IMR-90 (cell line): ENCODE measurements at regions not wholly inside any gene's neighbourhood (a gene's known extent, or its start where the extent isn't known, plus 50 kb on each side); places are given as distances from the start of the nearest gene placed in this dataset.

Experiments
- ATAC-seq: fragments of 200-7000 bp; cut with Tn5 transposase; 2 replicates; pipeline ENCODE4 v1.9.1; 2020; ENCODE audit warnings: low read depth, mild to moderate bottlenecking, moderate library complexity
- BruUV-seq: library from RNA; stranded (reverse); fragments of 400-500 nt; replicated peaks from 2 replicates; lab custom pipeline; 2021; lab: Mats Ljungman, UMichigan
- CTCF ChIA-PET: fragments of 300-600 bp; formaldehyde crosslinking; extraction: SDS; loops from one replicate; lab custom pipeline; 2021; ENCODE audit warnings: antibody characterized with exemption; lab: Yijun Ruan, JAX
- POLR2A ChIA-PET: fragments of 300-600 bp; sonication (Branson Sonifier 250); formaldehyde crosslinking; loops from one replicate; lab custom pipeline; 2022; ENCODE audit warnings: antibody characterized with exemption; ENCODE audit not compliant: unreplicated experiment; lab: Charles Lee
- DNase-seq: peaks from one replicate; pipeline ENCODE4 v3.0.0; 2013
- H2AFZ ChIP-seq: replicated peaks from 2 replicates; pipeline ENCODE3; 2013; ENCODE audit warnings: low read length, mild to moderate bottlenecking; ENCODE audit not compliant: poor library complexity
- H2AK5ac ChIP-seq: 2 replicates; pipeline ENCODE4 v1.6.1; 2013; ENCODE audit warnings: low read depth, low read length, inconsistent platforms
- H2AK9ac ChIP-seq: replicated peaks from 2 replicates; pipeline ENCODE3; 2013; ENCODE audit warnings: mild to moderate bottlenecking, low read depth, low read length, moderate library complexity; ENCODE audit not compliant: poor library complexity
- H2BK120ac ChIP-seq: 2 replicates; pipeline ENCODE4 v1.6.1; 2013; ENCODE audit warnings: low read depth, low read length, inconsistent platforms
- H2BK15ac ChIP-seq: 3 replicates; pipeline ENCODE4 v1.6.1; 2013; ENCODE audit warnings: low read depth, low read length, inconsistent platforms
- H2BK20ac ChIP-seq: 2 replicates; pipeline ENCODE4 v1.6.1; 2013; ENCODE audit warnings: low read depth, mild to moderate bottlenecking, inconsistent platforms, low read length, moderate library complexity
- H2BK5ac ChIP-seq: 2 replicates; pipeline ENCODE4 v1.6.1; 2013; ENCODE audit warnings: mild to moderate bottlenecking, low read depth, low read length, inconsistent platforms; ENCODE audit not compliant: poor library complexity, severe bottlenecking
- H3K14ac ChIP-seq: replicated peaks from 2 replicates; pipeline ENCODE4 v1.6.1; 2013; ENCODE audit warnings: low read depth, low read length, inconsistent platforms
- H3K18ac ChIP-seq: 2 replicates; pipeline ENCODE4 v1.6.1; 2013; ENCODE audit warnings: low read depth, low read length, control low read depth
- H3K23ac ChIP-seq: 2 replicates; pipeline ENCODE4 v1.6.1; 2013; ENCODE audit warnings: low read depth, low read length, inconsistent platforms
- H3K27ac ChIP-seq: 2 replicates; pipeline ENCODE4 v1.5.1; 2013; ENCODE audit warnings: mild to moderate bottlenecking, control low read depth, low read length; ENCODE audit not compliant: insufficient read depth
- H3K27me3 ChIP-seq: 2 replicates; pipeline ENCODE4 v1.6.1; 2013; ENCODE audit warnings: low read length; ENCODE audit not compliant: control insufficient read depth, insufficient read depth
- H3K36me3 ChIP-seq: 2 replicates; pipeline ENCODE4 v1.6.1; 2013; ENCODE audit warnings: low read length, mixed read lengths; ENCODE audit not compliant: control insufficient read depth, insufficient read depth
- H3K4ac ChIP-seq: 2 replicates; pipeline ENCODE4 v1.6.1; 2013; ENCODE audit warnings: low read depth, low read length, inconsistent platforms
- H3K4me1 ChIP-seq: 2 replicates; pipeline ENCODE4 v1.6.1; 2013; ENCODE audit warnings: low read length, mixed read lengths; ENCODE audit not compliant: control insufficient read depth, insufficient read depth
- H3K4me2 ChIP-seq: 2 replicates; pipeline ENCODE4 v1.6.1; 2013; ENCODE audit warnings: low read depth, mild to moderate bottlenecking, control low read depth, low read length, moderate library complexity
- H3K4me3 ChIP-seq: 2 replicates; pipeline ENCODE4 v1.5.1; 2013; ENCODE audit warnings: low read depth, mild to moderate bottlenecking, control low read depth, low read length, moderate library complexity; ENCODE audit not compliant: insufficient read depth
- H3K56ac ChIP-seq: 2 replicates; pipeline ENCODE4 v1.6.1; 2013; ENCODE audit warnings: low read length, inconsistent platforms; ENCODE audit not compliant: insufficient read depth; ENCODE audit errors: extremely low read depth
- H3K79me1 ChIP-seq, 2 experiments: 2 replicates each; pipeline ENCODE4 v1.6.1; 2013; ENCODE audit warnings: low read length in 2 of 2, inconsistent platforms in 1 of 2, low read depth in 1 of 2
- H3K9ac ChIP-seq: 2 replicates; pipeline ENCODE4 v1.6.1; 2013; ENCODE audit warnings: low read depth, low read length, control low read depth
- H3K9me1 ChIP-seq: 2 replicates; pipeline ENCODE4 v1.6.1; 2013; ENCODE audit warnings: low read length, inconsistent platforms; ENCODE audit not compliant: insufficient read depth
- H3K9me3 ChIP-seq: 2 replicates; pipeline ENCODE4 v1.6.1; 2013; ENCODE audit warnings: low read length; ENCODE audit not compliant: control insufficient read depth, insufficient read depth
- H4K20me1 ChIP-seq: 2 replicates; pipeline ENCODE4 v1.6.1; 2013; ENCODE audit warnings: low read length, inconsistent platforms; ENCODE audit not compliant: insufficient read depth
- H4K5ac ChIP-seq: 2 replicates; pipeline ENCODE4 v1.6.1; 2013; ENCODE audit warnings: mild to moderate bottlenecking, low read depth, low read length, control low read depth
- H4K8ac ChIP-seq, 2 experiments: 2 replicates each; pipeline ENCODE4 v1.6.1; 2013; ENCODE audit warnings: low read depth in 2 of 2, low read length in 2 of 2, control low read depth in 1 of 2, inconsistent platforms in 1 of 2
- H4K91ac ChIP-seq: 2 replicates; pipeline ENCODE4 v1.6.1; 2013; ENCODE audit warnings: low read depth, low read length, inconsistent platforms; ENCODE audit not compliant: insufficient read depth
- BHLHE40 ChIP-seq: fragments of 150-350 bp; IDR thresholded peaks from 2 replicates; pipeline ENCODE4 v1.6.1; 2016; ENCODE audit warnings: mild to moderate bottlenecking, low read depth, low read length
- CEBPB ChIP-seq: IDR thresholded peaks from 2 replicates; pipeline ENCODE4 v1.6.1; 2012; ENCODE audit warnings: low read depth, low read length, improper control_type of control experiment
- CHD1 ChIP-seq: IDR thresholded peaks from 2 replicates; pipeline ENCODE4 v1.6.1; 2012; ENCODE audit warnings: low read depth, low read length, improper control_type of control experiment
- FOS ChIP-seq: fragments of 150-350 bp; IDR thresholded peaks from 2 replicates; pipeline ENCODE4 v1.6.1; 2016; ENCODE audit warnings: low read depth, low read length
- MAFK ChIP-seq: IDR thresholded peaks from 2 replicates; pipeline ENCODE4 v1.6.1; 2012; ENCODE audit warnings: low read depth, low read length, improper control_type of control experiment
- MAZ ChIP-seq: IDR thresholded peaks from 2 replicates; pipeline ENCODE4 v1.6.1; 2012; ENCODE audit warnings: low read depth, mild to moderate bottlenecking, low read length, improper control_type of control experiment, moderate library complexity, borderline replicate concordance
- MXI1 ChIP-seq: IDR thresholded peaks from 2 replicates; pipeline ENCODE4 v1.6.1; 2012; ENCODE audit warnings: low read depth, mild to moderate bottlenecking, low read length, moderate library complexity, borderline replicate concordance
- NFE2L2 ChIP-seq: fragments of 150-350 bp; IDR thresholded peaks from 2 replicates; pipeline ENCODE4 v1.6.1; 2016; ENCODE audit warnings: low read depth, mild to moderate bottlenecking, low read length
- POLR2A ChIP-seq: IDR thresholded peaks from 2 replicates; pipeline ENCODE4 v1.6.1; 2012; ENCODE audit warnings: mild to moderate bottlenecking, low read depth, low read length
- RAD21 ChIP-seq: IDR thresholded peaks from 2 replicates; pipeline ENCODE4 v1.6.1; 2012; ENCODE audit warnings: low read length, improper control_type of control experiment
- RCOR1 ChIP-seq: IDR thresholded peaks from 2 replicates; pipeline ENCODE4 v1.6.1; 2012; ENCODE audit warnings: mild to moderate bottlenecking, low read length, improper control_type of control experiment; ENCODE audit not compliant: insufficient replicate concordance
- RFX5 ChIP-seq: IDR thresholded peaks from 2 replicates; pipeline ENCODE4 v1.8.0; 2012; ENCODE audit warnings: low read depth, mild to moderate bottlenecking, low read length, moderate library complexity
- SMC3 ChIP-seq: fragments of 150-350 bp; IDR thresholded peaks from 2 replicates; pipeline ENCODE4 v1.6.1; 2016; ENCODE audit warnings: low read depth, mild to moderate bottlenecking, antibody characterized with exemption, low read length, moderate library complexity
- whole genome bisulfite sequencing, 2 experiments: methylation state at CpG; one replicate each; pipeline versions ENCODE4 v1.1.5 to v1.1.7; 2013; ENCODE audit warnings: missing lambda C conversion rate in 2 of 2; ENCODE audit not compliant: insufficient read length in 1 of 2; ENCODE audit errors: extremely low coverage in 2 of 2; 5-methylcytosine and 5-hydroxymethylcytosine counted together
- dilution Hi-C: fragments of 300-500 bp; cut with HindIII; formaldehyde crosslinking; loops from one replicate; pipeline ENCODE4 v1.14.3; 2018; ENCODE audit warnings: low sequenced_read_pairs; ENCODE audit not compliant: unreplicated experiment
- in situ Hi-C: fragments of 300-500 bp; cut with MboI; formaldehyde crosslinking; loops from 3 replicates; pipeline ENCODE4 v1.14.3; 2019; ENCODE audit warnings: low sequenced_read_pairs, inconsistent platforms, mixed read lengths
- intact Hi-C: fragments of 100-400 bp; cut with micrococcal nuclease; formaldehyde crosslinking; loops from 2 replicates; pipeline ENCODE4 v1.10.0; 2022
- TF ChIP-seq, protein P1 (sequence below): fragments of 150-350 bp; IDR thresholded peaks from 2 replicates; pipeline ENCODE4 v1.6.1; 2017; ENCODE audit warnings: mild to moderate bottlenecking, antibody characterized with exemption, low read length, low read depth
- TF ChIP-seq, protein P2 (sequence below): fragments of 150-350 bp; IDR thresholded peaks from 2 replicates; pipeline ENCODE4 v1.6.1; 2016; ENCODE audit warnings: low read depth, mild to moderate bottlenecking, low read length, moderate library complexity, borderline replicate concordance
- TF ChIP-seq, protein P3 (sequence below): conservative IDR thresholded peaks from 2 replicates; pipeline ENCODE4 v1.5.1; 2012; ENCODE audit warnings: mild to moderate bottlenecking, low read depth, low read length, improper control_type of control experiment

DNA sequence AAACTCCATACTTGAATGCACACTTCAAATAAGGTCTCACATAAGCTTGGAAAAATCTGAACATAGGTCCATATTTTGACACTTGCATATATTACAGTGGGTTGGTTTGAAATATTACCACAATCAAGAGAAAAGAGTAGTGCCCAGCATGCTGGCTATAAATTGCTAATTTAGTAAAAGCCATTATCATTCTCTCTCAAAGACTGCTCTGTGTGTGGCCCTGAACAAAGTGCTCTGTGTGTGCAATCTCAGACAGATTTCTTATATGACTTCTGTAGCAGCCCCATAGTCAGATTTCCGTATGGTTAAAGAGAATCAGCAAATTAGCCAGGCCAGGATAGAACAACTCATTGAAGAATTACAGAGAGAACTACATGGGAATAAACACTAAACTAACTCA lies 78.2 kb downstream of the LIG4 start:
- intact Hi-C loops (no loop called here), in situ Hi-C loops (no loop called here), dilution Hi-C loops (no loop called here)
- ATAC-seq: no peak
- H2AK9ac ChIP-seq: no peak overlapping the region
- no peak overlapping the region for H3K9ac ChIP-seq
- CTCF ChIA-PET: interaction anchor here (0.6 kb wide), 1 partner anchor 415 kb away, joined by 3 read pairs; no protein-coding TSS in a partner anchor
- no peaks in the 10 kb centered on the region for H3K79me1 ChIP-seq
- no peak overlapping the region for H2BK5ac ChIP-seq
- DNase-seq: no peak
- no peaks in the 10 kb centered on the region for H3K36me3 ChIP-seq
- no peaks in the 10 kb centered on the region for H4K20me1 ChIP-seq
- H3K18ac ChIP-seq: no peak overlapping the region
- H3K9me3 ChIP-seq: no peaks in the 10 kb centered on the region
- WGBS, 2 experiments: no CpG with 5 or more reads among the region's 1 CpG
- no peak overlapping the region for H2BK20ac ChIP-seq
- H2AK5ac ChIP-seq: no peak overlapping the region
- no peak overlapping the region for H4K91ac ChIP-seq
- no peak overlapping the region for H3K4me3 ChIP-seq
- H4K5ac ChIP-seq: no peak overlapping the region
- no peak overlapping the region for H2AFZ ChIP-seq
- BruUV-seq: no TSS peak
- POLR2A ChIA-PET: no interaction called here
- H3K9me1 ChIP-seq: no peaks in the 10 kb centered on the region
- no peak overlapping the region for H3K23ac ChIP-seq
- H3K4ac ChIP-seq: no peak overlapping the region
- H3K27me3 ChIP-seq: peaks cover 18% of the 10 kb centered on the region
- no peak overlapping the region for H3K14ac ChIP-seq
- H2BK120ac ChIP-seq: no peak overlapping the region
- H3K56ac ChIP-seq: no peak overlapping the region
- no peak overlapping the region for H3K4me2 ChIP-seq
- TF ChIP-seq MXI1 (no peak), CHD1 (no peak), RFX5 (no peak), MAFK (no peak), CEBPB (no peak), FOS (no peak), POLR2A (no peak), RCOR1 (no peak), RAD21 (no peak), BHLHE40 (no peak), NFE2L2 (no peak), MAZ (no peak), SMC3 (no peak)
- TF ChIP-seq, protein P1, sequence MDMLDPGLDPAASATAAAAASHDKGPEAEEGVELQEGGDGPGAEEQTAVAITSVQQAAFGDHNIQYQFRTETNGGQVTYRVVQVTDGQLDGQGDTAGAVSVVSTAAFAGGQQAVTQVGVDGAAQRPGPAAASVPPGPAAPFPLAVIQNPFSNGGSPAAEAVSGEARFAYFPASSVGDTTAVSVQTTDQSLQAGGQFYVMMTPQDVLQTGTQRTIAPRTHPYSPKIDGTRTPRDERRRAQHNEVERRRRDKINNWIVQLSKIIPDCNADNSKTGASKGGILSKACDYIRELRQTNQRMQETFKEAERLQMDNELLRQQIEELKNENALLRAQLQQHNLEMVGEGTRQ: no peak
- TF ChIP-seq, protein P2, sequence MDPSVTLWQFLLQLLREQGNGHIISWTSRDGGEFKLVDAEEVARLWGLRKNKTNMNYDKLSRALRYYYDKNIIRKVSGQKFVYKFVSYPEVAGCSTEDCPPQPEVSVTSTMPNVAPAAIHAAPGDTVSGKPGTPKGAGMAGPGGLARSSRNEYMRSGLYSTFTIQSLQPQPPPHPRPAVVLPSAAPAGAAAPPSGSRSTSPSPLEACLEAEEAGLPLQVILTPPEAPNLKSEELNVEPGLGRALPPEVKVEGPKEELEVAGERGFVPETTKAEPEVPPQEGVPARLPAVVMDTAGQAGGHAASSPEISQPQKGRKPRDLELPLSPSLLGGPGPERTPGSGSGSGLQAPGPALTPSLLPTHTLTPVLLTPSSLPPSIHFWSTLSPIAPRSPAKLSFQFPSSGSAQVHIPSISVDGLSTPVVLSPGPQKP: no peak
- TF ChIP-seq, protein P3, sequence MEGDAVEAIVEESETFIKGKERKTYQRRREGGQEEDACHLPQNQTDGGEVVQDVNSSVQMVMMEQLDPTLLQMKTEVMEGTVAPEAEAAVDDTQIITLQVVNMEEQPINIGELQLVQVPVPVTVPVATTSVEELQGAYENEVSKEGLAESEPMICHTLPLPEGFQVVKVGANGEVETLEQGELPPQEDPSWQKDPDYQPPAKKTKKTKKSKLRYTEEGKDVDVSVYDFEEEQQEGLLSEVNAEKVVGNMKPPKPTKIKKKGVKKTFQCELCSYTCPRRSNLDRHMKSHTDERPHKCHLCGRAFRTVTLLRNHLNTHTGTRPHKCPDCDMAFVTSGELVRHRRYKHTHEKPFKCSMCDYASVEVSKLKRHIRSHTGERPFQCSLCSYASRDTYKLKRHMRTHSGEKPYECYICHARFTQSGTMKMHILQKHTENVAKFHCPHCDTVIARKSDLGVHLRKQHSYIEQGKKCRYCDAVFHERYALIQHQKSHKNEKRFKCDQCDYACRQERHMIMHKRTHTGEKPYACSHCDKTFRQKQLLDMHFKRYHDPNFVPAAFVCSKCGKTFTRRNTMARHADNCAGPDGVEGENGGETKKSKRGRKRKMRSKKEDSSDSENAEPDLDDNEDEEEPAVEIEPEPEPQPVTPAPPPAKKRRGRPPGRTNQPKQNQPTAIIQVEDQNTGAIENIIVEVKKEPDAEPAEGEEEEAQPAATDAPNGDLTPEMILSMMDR: no peak
- H4K8ac ChIP-seq: no peak overlapping the region
- H3K4me1 ChIP-seq: no peaks in the 10 kb centered on the region
- no peak overlapping the region for H3K27ac ChIP-seq
- H2BK15ac ChIP-seq: no peak overlapping the region
